ENCODE measurements at regions not wholly inside any gene's neighbourhood (a gene's known extent, or its start where the extent isn't known, plus 50 kb on each side); places are given as distances from the start of the nearest gene placed in this dataset.

GRCh38 chr22:22148905-22149304, 95.7 kb upstream of the VPREB1 start:
- DNase-seq (ENCODE audit: low read depth), result no peak

- no peak for DNase-seq (ENCODE audit: low read depth)
Measured at GRCh38 chr22:22144858-22145257, 99.7 kb upstream of the VPREB1 start.

GRCh38 chr22:22143448-22143847, 101.1 kb upstream of the VPREB1 start:
- no peak for DNase-seq (ENCODE audit: low read depth)

- DNase-seq (ENCODE audit: low read depth), result no peak
Measured at GRCh38 chr22:22142661-22143060, 101.9 kb upstream of the VPREB1 start.

DNA sequence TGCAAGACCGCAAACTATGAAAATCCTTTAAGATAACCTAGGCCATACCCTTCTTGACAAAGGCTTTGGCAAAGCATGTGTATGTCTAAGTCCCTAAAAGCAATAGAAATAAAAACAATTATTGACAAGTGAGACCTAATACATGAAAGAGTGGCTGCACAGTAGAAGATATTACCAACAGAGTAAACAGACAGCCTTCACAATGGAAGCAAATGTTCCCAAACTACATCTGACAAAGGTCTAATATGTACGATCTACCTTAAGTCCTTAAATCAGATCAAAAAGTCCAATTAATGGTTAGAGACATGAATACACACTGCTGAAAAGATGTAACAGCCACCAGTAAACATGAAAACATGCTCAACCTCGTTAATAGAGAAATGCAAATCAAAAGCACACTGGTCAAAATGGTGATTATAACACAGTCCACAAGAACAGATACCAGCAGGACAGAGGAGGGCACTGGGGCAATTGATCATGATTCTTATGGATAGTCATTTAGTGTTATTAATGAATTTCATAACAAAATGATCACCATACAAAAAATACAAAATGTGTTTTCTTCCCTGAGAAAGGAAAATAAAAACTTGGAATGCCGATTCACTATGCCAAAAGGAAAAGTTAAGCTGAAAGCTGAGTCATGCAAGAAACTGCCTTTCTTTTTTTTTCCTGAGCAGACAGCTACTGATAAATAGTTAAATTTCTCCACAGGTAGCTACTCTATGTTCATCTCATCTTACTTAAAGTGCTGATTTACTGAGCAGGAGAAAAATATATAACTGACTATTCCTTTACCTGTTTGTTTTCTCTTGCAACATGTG, 102.6 kb upstream of the VPREB1 start:
- DNase-seq (ENCODE audit: low read depth), result no peak

- no peak for DNase-seq (ENCODE audit: low read depth)
Measured at GRCh38 chr22:22141031-22141430, 103.6 kb upstream of the VPREB1 start.

DNA sequence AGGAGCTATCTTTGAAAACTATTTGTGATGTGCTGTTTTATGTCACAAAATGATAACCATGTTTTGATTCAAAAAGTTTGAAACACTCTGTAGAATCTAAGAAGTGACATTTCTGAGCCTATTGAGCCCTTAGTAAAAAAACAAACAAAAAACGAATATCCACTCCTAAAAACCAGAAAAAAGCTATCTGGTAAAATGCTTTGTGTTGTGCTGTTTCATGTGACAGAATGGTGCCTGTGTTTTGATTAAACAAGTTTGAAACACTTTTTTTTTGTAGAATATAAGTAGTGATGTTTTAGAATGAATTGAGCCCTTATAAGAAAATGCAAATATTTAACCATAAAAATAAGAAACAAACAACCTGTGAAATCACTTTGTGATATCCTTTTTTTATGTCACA, 105.2 kb upstream of the VPREB1 start:
- DNase-seq (ENCODE audit: low read depth), result no peak

DNA sequence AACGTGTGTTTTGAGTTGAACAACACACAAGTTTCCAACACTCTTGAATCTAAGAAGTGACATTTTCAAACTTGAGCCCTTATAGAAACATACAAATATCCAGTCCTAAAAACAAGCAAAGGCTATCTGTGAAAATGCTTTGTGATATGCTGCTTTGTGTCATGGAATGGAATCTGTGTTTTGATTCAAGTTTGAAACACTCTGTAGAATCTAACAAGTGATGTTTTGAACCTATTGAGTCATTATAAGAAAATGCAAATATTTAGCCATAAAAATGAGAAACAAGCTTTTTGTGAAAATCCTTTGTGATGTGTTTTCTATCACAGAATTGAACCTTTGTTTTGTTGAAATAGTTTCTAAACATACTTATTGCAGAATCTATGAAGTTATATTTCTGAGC, 105.7 kb upstream of the VPREB1 start:
- no peak for DNase-seq (ENCODE audit: low read depth)

DNA sequence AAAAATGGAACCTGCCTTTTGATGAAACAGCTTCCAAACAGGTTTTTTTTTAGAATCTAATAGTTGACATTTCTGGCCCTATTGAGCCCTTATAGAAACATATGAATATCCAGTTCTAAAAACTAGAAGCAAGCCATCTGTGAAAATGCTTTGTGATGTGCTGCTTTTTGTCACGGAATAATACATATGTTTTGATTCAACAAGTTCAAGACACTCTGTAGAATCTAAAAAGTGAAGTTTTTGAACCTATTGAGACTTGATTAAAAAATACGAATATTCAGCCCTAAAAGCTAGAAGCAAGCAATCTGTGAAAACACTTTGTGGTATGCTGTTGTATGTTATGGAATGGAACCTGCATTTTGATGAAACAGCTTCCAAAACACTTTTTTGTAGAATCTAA, 106.7 kb upstream of the VPREB1 start:
- no peak for DNase-seq (ENCODE audit: low read depth)

DNA sequence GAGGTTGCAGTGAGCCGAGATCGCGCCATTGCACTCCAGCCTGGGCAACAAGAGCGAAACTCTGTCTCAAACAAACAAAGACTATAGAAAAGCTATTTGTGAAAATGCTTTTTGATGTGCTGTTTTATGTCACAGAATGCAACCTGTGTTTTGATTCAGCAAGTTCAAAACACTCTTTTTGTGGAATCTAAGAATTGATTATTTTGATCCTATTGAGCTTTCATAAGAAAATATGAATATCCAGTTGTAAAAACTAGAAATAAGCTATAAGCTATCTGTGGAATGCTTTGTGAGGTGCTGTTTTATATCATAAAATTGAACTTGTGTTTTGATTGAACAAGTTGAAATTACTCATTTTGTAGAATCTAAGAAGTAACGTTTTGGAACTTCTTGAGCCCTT, 110.7 kb upstream of the VPREB1 start:
- no peak for DNase-seq (ENCODE audit: low read depth)

GRCh38 chr22:22130953-22131608, 113.5 kb upstream of the VPREB1 start:
- no peak for DNase-seq (ENCODE audit: low read depth)

- no peak for DNase-seq (ENCODE audit: low read depth)
Measured at GRCh38 chr22:22129387-22129786, 115.2 kb upstream of the VPREB1 start.

DNA sequence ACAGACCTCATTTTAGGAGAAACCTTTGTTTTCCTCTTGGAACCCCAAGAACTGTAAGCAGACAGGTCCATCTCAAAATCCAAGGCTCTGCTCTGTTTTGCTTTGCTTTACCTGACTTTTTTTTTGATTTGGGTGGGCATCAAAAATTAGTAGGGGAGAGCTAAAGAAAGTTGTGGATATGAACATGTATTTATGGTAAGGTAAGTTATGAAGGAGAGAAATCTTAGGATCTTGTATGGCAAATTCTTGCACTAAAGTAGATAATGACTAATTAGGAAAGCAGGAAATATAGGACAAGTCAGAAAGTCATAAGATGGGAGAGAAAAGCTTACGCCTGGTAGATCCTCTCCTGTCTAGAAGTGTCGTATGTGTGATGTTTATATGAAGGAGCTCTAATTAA, 116.1 kb upstream of the VPREB1 start:
- DNase-seq (ENCODE audit: low read depth), result no peak

DNA sequence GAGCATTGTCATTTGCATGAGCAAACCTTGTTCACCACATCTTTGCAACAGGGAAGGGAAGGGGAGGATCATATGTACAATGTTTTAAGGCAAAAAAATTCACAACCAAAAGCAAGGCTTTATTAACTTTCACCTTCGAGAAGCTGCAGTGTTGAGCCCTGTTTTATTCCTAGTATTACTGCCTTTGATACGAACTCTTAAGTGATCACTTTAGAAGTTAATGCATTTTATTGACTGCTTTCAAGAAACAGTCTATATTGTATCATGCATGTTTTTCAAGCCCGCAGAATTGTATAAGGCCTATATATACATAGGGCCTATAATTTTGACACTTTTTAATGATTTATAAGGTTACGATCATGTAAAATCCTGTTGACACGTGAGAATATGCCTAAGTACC, 117.5 kb upstream of the VPREB1 start:
- DNase-seq (ENCODE audit: low read depth), result no peak

DNA sequence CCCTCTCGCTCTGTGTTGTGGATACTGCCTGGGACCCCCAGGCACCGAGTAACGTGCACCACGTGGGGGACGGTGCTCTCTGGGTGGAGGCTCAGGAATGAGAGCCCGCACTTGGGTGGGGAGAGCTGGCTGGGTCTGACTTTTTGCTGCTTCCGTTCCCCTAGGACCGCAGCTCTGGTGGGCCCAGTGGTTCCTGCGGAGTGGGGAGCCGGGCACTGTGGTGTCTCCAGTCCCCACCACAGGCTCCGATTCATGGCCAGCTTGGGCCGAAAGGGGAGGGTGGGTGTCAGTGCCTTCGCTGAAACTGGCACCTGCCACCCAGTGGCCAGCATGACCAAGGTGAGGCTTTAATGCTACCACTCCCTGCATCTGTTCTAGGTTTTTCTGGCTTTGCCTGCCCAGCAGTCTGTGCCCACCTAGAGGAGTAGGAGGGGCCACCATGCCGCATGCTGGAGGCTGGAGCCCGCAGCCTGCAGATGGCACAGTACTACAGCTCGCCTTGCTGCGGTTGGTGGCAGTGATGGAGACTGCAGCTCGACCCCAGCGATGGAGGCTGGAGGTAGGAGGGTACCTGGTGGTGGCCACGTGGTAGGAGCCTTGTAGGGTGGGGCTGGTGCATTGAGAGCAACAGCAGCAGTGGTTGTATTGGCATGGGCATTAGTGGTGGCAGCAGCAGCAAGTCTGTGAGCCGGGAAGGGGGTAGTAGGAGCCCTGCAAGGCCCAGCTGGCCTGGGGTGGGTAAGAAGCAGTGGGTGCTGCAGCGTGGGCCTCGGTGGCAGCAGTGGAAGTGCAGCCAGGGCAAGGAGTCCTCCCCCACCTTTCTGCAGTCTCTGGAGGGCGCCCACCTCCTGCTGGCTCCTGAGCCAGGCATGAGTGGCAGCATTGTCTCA, 118.8 kb upstream of the VPREB1 start:
- no peak for DNase-seq (ENCODE audit: low read depth)

DNA sequence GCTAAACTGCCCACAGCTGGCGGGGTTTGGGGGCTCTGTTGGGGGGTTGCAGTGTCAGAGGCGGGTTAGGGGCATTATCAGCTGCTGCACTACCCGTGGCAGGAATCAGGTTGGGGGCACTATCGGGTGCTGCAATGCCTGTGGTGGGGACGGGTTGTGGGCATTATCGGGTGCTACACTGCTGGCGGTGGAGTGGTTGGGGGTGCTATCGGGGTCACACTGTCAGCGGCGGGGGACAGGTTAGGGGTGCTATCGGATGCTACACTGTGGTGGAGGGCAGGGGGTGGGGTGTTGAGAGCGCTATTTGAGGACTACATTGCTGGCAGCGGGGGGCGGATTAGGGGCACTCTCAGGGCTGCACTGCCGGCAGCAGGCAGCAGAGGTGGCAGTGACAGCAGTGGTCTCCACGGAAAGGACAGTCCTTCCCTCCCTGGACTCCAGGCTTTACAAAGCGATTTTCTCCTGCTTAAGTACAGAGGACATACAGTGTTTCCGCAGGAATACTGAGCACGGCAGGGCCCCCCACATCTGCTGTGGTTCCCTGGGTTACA, 119.5 kb upstream of the VPREB1 start:
- no peak for DNase-seq (ENCODE audit: low read depth)

DNA sequence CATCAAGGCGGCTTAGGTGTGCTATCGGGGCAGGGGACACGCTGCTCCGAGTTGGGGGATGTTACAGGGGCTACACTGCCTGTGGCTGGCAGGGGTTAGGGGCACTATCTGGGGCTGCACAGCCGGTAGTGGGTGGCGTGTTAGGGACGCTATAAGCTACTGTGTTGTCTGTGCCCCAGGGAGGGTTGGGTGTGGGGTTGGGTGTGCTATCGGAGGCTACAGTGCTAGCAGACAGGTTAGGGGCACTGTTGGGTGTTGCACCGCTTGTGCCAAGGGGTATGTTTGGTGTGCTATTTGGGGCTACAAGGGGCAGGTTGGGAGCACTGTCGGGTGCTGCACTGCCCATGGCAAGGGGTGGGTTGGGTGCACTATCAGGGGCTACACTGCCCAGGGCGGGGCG, 120.2 kb upstream of the VPREB1 start:
- DNase-seq (ENCODE audit: low read depth), result no peak

DNA sequence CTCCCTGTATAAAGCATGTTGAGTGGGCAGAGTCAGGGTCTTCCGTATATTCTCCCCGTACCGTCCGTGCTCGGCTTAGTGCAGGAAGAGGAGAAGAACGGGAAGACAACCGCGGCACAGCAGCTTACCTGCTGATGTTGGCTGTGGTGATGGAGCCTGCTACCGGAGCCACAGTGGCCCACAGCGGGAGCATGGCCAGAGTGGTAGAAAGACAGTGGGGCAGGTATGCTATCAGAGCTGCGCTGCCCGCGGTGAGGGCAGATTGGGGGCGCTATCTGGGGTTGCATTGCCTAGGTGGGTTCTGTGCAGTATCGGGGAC, 120.7 kb upstream of the VPREB1 start:
- no peak for DNase-seq (ENCODE audit: low read depth)

GRCh38 chr22:22123118-22123959, 121.2 kb upstream of the VPREB1 start:
- DNase-seq (ENCODE audit: low read depth), result no peak

GRCh38 chr22:22122348-22123117, 122.1 kb upstream of the VPREB1 start:
- DNase-seq (ENCODE audit: low read depth), result no peak

DNA sequence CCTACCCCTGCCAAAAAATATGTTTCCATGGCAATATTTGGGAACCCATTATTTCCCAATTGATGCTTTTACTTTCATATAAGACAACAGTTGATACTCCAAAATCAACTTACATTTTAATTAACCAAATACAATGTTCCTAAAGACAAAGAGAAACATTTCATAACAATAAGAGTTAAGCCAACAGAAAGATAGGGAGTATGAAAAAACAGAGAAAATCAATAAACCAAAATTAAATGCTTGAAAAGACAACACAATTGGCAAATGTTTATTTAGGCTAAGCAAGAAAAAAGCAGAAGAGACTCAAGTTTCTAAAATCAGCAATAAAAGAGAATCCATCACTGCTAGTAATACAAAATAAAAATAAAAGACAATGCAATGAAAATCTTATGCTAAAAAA, 123.1 kb upstream of the VPREB1 start:
- no peak for DNase-seq (ENCODE audit: low read depth)
